CD14-positive monocyte (primary cell): ENCODE measurements at regions not wholly inside any gene's neighbourhood (a gene's known extent, or its start where the extent isn't known, plus 50 kb on each side); places are given as distances from the start of the nearest gene placed in this dataset.
"Not testable (repeated sequence)": the region's sequence is repeated elsewhere in the genome, so short reads cannot be mapped to it uniquely, and the experiment has no call there.

Source experiments
- DNase-seq, 3 donors: peaks; one replicate each; pipeline ENCODE4 v3.0.0-alpha.2; 2011 to 2022
- H2AFZ ChIP-seq: 2 replicates; pipeline ENCODE4 v1.6.0; 2012; ENCODE audit warnings: mild to moderate bottlenecking, low read depth, low read length, inconsistent platforms; ENCODE audit not compliant: insufficient read depth, poor library complexity, severe bottlenecking
- H3K27ac ChIP-seq, 2 donors: 1 replicate in 1 of 2; 2 replicates in 1 of 2; pipeline ENCODE4 v1.5.1; 2012 to 2013; ENCODE audit warnings: low read length in 2 of 2, control low read depth in 1 of 2, inconsistent platforms in 1 of 2, low read depth in 1 of 2, mild to moderate bottlenecking in 1 of 2
- H3K27me3 ChIP-seq, 2 donors: one replicate each; pipeline versions ENCODE4 v1.6.0 to v1.6.1; 2011 to 2013; ENCODE audit warnings: low read length in 2 of 2; ENCODE audit not compliant: control insufficient read depth in 2 of 2, insufficient read depth in 2 of 2
- H3K36me3 ChIP-seq, 2 donors: replicated peaks in 1 of 2; 1 replicate in 1 of 2; 2 replicates in 1 of 2; pipeline versions ENCODE4 v1.5.1 to v1.6.1; 2012 to 2013; ENCODE audit warnings: low read length in 2 of 2, control low read depth in 1 of 2, inconsistent platforms in 1 of 2, mild to moderate bottlenecking in 1 of 2; ENCODE audit not compliant: insufficient read depth in 2 of 2, control insufficient read depth in 1 of 2
- H3K4me1 ChIP-seq, 2 donors: 1 replicate in 1 of 2; 2 replicates in 1 of 2; pipeline versions ENCODE4 v1.5.1 to v1.6.1; 2012 to 2013; ENCODE audit warnings: low read length in 2 of 2, control low read depth in 1 of 2, inconsistent platforms in 1 of 2, mild to moderate bottlenecking in 1 of 2, moderate library complexity in 1 of 2; ENCODE audit not compliant: insufficient read depth in 2 of 2, control insufficient read depth in 1 of 2
- H3K4me2 ChIP-seq: replicated peaks from 2 replicates; pipeline ENCODE3; 2012; ENCODE audit warnings: low read length, moderate library complexity, mild to moderate bottlenecking; ENCODE audit not compliant: poor library complexity, severe bottlenecking; ENCODE audit errors: extremely low read depth
- H3K4me3 ChIP-seq, 3 experiments: fragments of 200-600 bp in 1 of 3; sonication (generic) in 1 of 3; replicated peaks in 1 of 3; 1 replicate in 2 of 3; 2 replicates in 1 of 3; pipeline ENCODE4 v1.5.1; 2011 to 2013; ENCODE audit warnings: low read length in 3 of 3, mild to moderate bottlenecking in 3 of 3, control low read depth in 2 of 3, low read depth in 2 of 3, inconsistent platforms in 1 of 3, moderate library complexity in 1 of 3
- H3K79me2 ChIP-seq: 2 replicates; pipeline ENCODE4 v1.6.0; 2012; ENCODE audit warnings: mild to moderate bottlenecking, control low read depth, inconsistent platforms, low read length, moderate library complexity; ENCODE audit not compliant: insufficient read depth
- H3K9ac ChIP-seq: 2 replicates; pipeline ENCODE4 v1.6.0; 2017; ENCODE audit warnings: low read length, mild to moderate bottlenecking; ENCODE audit not compliant: insufficient read depth, poor library complexity, severe bottlenecking
- H3K9me3 ChIP-seq, 2 donors: replicated peaks in 1 of 2; 1 replicate in 1 of 2; 2 replicates in 1 of 2; pipeline versions ENCODE4 v1.5.1 to v1.6.1; 2012 to 2013; ENCODE audit warnings: low read length in 2 of 2, control low read depth in 1 of 2; ENCODE audit not compliant: control insufficient read depth in 1 of 2, insufficient read depth in 1 of 2
- H4K20me1 ChIP-seq: 2 replicates; pipeline ENCODE4 v1.6.0; 2012; ENCODE audit warnings: mild to moderate bottlenecking, low read length, control low read depth, moderate library complexity; ENCODE audit not compliant: insufficient read depth
- H3K27ac Mint-ChIP-seq, 7 donors: one replicate each; pipeline ENCODE4 v1.8.0; 2020; ENCODE audit warnings: mild to moderate bottlenecking in 7 of 7, mixed read lengths in 7 of 7, moderate library complexity in 6 of 7, inconsistent platforms in 2 of 7
- H3K27me3 Mint-ChIP-seq, 3 donors: one replicate each; pipeline ENCODE4 v1.8.0; 2021 to 2022; ENCODE audit warnings: low read depth in 3 of 3, mild to moderate bottlenecking in 3 of 3, mixed read lengths in 3 of 3, moderate library complexity in 3 of 3, inconsistent platforms in 1 of 3
- H3K36me3 Mint-ChIP-seq, 2 donors: one replicate each; pipeline ENCODE4 v1.8.0; 2020; ENCODE audit warnings: mixed read lengths in 2 of 2, inconsistent platforms in 1 of 2, mild to moderate bottlenecking in 1 of 2
- H3K4me1 Mint-ChIP-seq: one replicate; pipeline ENCODE4 v1.8.0; 2020; ENCODE audit warnings: mild to moderate bottlenecking, mixed read lengths
- H3K4me3 Mint-ChIP-seq, 2 donors: one replicate each; pipeline ENCODE4 v1.8.0; 2020; ENCODE audit warnings: mild to moderate bottlenecking in 2 of 2, mixed read lengths in 2 of 2, moderate library complexity in 1 of 2
- H3K9me3 Mint-ChIP-seq, 7 donors: one replicate each; pipeline ENCODE4 v1.8.0; 2020 to 2022; ENCODE audit warnings: mixed read lengths in 7 of 7, mild to moderate bottlenecking in 6 of 7, moderate library complexity in 6 of 7, inconsistent platforms in 2 of 7
- CTCF ChIP-seq: fragments of 200-600 bp; IDR thresholded peaks from one replicate; pipeline ENCODE4 v1.8.0; 2022; ENCODE audit warnings: antibody characterized with exemption, mild to moderate bottlenecking
- WGBS: methylation state at CpG from one replicate; pipeline ENCODE4 v1.1.5; 2013; ENCODE audit warnings: missing lambda C conversion rate; ENCODE audit not compliant: insufficient coverage; 5-methylcytosine and 5-hydroxymethylcytosine counted together
- intact Hi-C, 2 donors: fragments of 100-400 bp; cut with micrococcal nuclease; formaldehyde crosslinking; loops; one replicate each; pipeline versions ENCODE4 v1.15.0 to v1.15.1; 2023

GRCh38 chr7:1620176-1620575, 49.9 kb upstream of the ELFN1 start:
- H2AFZ ChIP-seq, intact Hi-C loops, H3K36me3 ChIP-seq, H3K79me2 ChIP-seq, H3K9me3 Mint-ChIP-seq, H3K9me3 ChIP-seq, H4K20me1 ChIP-seq, H3K4me1 ChIP-seq, H3K36me3 Mint-ChIP-seq, H3K4me2 ChIP-seq, H3K9ac ChIP-seq, H3K4me1 Mint-ChIP-seq, H3K4me3 ChIP-seq, H3K27ac ChIP-seq, H3K27me3 Mint-ChIP-seq, H3K4me3 Mint-ChIP-seq, H3K27me3 ChIP-seq, DNase-seq, H3K27ac Mint-ChIP-seq: not testable (repeated sequence)
- WGBS, result 100% methylated on average over 5 of the region's 17 CpGs

- Mint-ChIP-seq H3K36me3 (no peaks in the 10 kb centered on the region), H3K4me3 (no peak overlapping the region), H3K4me1 (no peaks in the 10 kb centered on the region), H3K27me3 (peaks cover 2 to 4% (median 3%) of the 10 kb centered on the region in 3 donors), H3K27ac (peak overlapping the region in 1 of 7 donors; percentile 8), H3K9me3 (peaks cover 0 to 6% (median 2%) of the 10 kb centered on the region in 7 donors)
- Histone ChIP-seq H3K4me3 (no peak overlapping the region), H3K4me2 (no peak overlapping the region), H4K20me1 (no peaks in the 10 kb centered on the region), H3K79me2 (no peaks in the 10 kb centered on the region), H3K9me3 (no peaks in the 10 kb centered on the region), H3K27me3 (no peaks in the 10 kb centered on the region), H3K27ac (no peak overlapping the region), H2AFZ (no peak overlapping the region), H3K4me1 (no peaks in the 10 kb centered on the region), H3K36me3 (no peaks in the 10 kb centered on the region), H3K9ac (no peak overlapping the region)
- no peak for TF ChIP-seq CTCF
- 93% methylated on average over 42 of the region's 54 CpGs for WGBS
- intact Hi-C loops, result no loop called here
- DNase-seq, result no peak
Measured at GRCh38 chr7:1619152-1620079, 49.6 kb upstream of the PSMG3 start.
